ENCODE measurements at regions not wholly inside any gene's neighbourhood (a gene's known extent, or its start where the extent isn't known, plus 50 kb on each side); places are given as distances from the start of the nearest gene placed in this dataset.

- TF ChIP-seq POLR2A (IDR thresholded peaks at IDR 0.05), result no peak
- TF ChIP-seq CTCF (IDR thresholded peaks at IDR 0.05), result no peak
Observed at GRCh38 chr1:229986737-229987337, 80.2 kb upstream of the GALNT2 start.

Data from Peyer's patch (tissue), 4 donors.